ENCODE measurements at regions not wholly inside any gene's neighbourhood (a gene's known extent, or its start where the extent isn't known, plus 50 kb on each side); places are given as distances from the start of the nearest gene placed in this dataset.
"Not testable (repeated sequence)": the region's sequence is repeated elsewhere in the genome, so short reads cannot be mapped to it uniquely, and the experiment has no call there.

DNA sequence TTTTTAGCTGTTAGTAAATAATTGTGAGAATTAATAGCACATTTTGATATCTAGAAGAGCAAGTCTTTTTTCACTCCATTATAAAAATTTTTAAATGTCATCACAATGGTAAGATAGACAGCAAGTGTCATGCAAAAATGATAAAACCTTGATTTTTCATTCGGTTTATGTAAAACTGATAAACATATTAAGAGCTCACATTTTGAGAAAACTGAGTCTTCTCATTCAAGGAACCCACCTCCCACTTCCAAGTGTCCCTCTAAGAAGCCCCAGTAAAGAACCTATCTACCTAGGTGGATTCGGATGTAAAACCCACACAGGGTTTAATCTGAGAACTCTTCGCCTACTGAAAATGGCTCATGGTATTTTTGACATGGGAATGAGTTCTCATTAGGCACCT is 87.1 kb upstream of the CCDC180 start:
- Mint-ChIP-seq H3K4me3 (peak overlapping the region in 7 of 10 donors; percentile 22 to 97 (median 52)), H3K4me1 (peaks cover 5 to 11% (median 9%) of the 10 kb centered on the region in 4 donors), H3K27me3 (peaks cover 32 to 86% (median 42%) of the 10 kb centered on the region in 5 donors), H3K27ac (peak overlapping the region in 1 of 10 donors; percentile 29)
- POLR2A ChIA-PET, result interaction anchor here (2.5 kb wide), 1 partner anchor 17 kb away, joined by 11 read pairs; no protein-coding TSS in a partner anchor
- not testable (repeated sequence) for H3K36me3 Mint-ChIP-seq, ATAC-seq, H3K9me3 Mint-ChIP-seq, DNase-seq

DNA sequence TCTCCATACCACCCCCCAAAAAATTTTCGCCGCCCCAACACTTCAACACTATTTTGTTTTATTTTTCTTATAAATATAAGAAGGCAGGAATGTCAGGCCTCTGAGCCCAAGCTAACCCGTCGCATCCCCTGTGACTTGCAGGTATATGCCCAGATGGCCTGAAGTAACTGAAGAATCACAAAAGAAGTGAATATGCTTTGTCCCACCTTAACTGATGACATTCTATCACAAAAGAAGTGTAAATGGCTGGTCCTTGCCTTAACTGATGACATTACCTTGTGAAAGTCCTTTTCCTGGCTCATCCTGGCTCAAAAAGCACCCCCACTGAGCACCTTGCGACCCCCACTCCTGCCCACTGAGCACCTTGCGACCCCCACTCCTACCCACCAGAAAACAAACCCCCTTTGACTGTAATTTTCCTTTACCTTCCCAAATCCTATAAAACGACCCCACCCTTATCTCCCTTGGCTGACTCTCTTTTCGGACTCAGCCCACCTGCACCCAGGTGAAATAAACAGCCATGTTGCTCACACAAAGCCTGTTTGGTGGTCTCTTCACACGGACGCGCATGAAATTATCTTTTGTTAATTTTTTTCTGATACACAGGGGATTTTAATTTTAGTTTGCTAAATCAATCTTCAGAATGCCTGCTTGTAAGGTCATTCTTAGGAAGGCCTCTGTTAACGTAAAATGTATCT is 87.9 kb upstream of the CCDC180 start:
- H3K27ac Mint-ChIP-seq, result peak overlapping the region in 1 of 10 donors; percentile 43
- H3K9me3 Mint-ChIP-seq, H3K4me3 Mint-ChIP-seq, H3K36me3 Mint-ChIP-seq, DNase-seq, ATAC-seq: not testable (repeated sequence)
- peaks cover 5 to 11% (median 9%) of the 10 kb centered on the region in 4 donors for H3K4me1 Mint-ChIP-seq
- POLR2A ChIA-PET, result interaction anchor here (2.5 kb wide), 1 partner anchor 18 kb away, joined by 11 read pairs; no protein-coding TSS in a partner anchor
- peaks cover 32 to 94% (median 38%) of the 10 kb centered on the region in 5 donors for H3K27me3 Mint-ChIP-seq

DNA sequence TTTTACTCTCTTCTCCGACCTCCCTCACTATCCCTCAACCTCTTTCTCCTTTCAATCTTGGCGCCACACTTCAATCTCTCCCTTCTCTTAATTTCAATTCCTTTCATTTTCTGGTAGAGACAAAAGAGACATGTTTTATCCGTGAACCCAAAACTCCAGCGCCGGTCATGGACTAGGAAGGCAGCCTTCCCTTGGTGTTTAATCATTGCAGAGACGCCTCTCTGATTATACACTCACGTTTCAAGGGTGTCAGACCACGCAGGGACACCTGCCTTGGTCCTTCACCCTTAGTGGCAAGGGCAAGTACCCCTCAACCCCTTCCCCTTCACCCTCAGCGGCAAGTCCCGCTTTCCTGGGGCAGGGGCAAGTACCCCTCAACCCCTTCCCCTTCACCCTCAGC is 92.3 kb upstream of the CCDC180 start:
- DNase-seq, POLR2A ChIA-PET, ATAC-seq, H3K4me1 Mint-ChIP-seq, H3K9me3 Mint-ChIP-seq, H3K4me3 Mint-ChIP-seq, H3K27ac Mint-ChIP-seq, H3K36me3 Mint-ChIP-seq: not testable (repeated sequence)
- H3K27me3 Mint-ChIP-seq, result peaks cover 11 to 59% (median 12%) of the 10 kb centered on the region in 5 donors

DNA sequence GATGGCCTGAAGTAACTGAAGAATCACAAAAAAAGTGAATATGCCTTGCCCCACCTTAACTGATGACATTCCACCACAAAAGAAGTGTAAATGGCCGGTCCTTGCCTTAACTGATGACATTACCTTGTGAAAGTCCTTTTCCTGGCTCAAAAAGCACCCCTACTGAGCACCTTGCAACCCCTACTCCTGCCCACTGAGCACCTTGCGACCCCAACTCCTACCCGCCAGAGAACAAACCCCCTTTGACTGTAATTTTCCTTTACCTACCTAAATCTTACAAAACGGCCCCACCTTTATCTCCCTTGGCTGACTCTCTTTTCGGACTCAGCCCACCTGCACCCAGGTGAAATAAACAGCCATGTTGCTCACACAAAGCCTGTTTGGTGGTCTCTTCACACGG is 92.9 kb upstream of the CCDC180 start:
- POLR2A ChIA-PET, H3K9me3 Mint-ChIP-seq, ATAC-seq, H3K36me3 Mint-ChIP-seq, H3K4me3 Mint-ChIP-seq, DNase-seq, H3K4me1 Mint-ChIP-seq: not testable (repeated sequence)
- Mint-ChIP-seq H3K27me3 (peaks cover 6 to 53% (median 7%) of the 10 kb centered on the region in 5 donors), H3K27ac (peak overlapping the region in 1 of 10 donors; percentile 75)

DNA sequence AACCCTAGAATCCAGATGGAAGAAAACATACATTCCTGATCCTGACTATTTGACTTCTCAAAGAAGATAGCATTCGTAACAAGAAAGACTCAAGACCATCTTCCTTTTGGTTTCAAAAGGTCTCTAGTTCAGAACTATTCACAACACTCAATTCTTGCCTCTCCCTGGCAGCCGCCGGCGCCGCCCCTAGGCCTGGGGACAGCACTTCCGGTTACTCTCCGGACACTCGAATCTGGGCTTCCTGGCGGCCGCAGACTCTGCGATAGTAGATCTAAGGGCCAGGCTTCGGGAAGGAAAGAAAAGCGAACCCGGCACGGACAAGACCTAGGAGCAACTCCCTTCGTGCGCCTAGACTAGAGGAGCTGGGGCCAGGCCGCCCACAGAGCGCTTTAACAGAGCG is 107.8 kb upstream of the CCDC180 start:
- H3K27ac Mint-ChIP-seq, ATAC-seq: not testable (repeated sequence)

DNA sequence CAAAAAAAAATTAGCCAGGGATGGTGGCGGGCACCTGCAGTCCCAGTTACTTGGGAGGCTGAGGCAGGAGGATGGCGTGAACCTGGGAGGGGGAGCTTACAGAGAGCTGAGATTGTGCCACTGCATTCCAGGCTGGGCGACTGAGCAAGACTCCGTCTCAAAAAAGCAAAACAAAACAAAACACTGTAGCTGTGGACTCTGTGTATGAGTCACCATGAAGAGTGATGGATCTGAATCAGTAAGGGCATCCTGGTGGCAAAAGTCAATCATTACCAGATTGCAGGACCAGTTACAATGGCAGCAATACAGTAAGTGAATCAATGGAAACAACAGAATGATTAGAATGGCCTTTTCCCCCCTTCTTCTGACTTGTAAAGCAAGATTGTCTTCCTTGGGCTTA is 113.7 kb upstream of the CCDC180 start:
- H3K27me3 Mint-ChIP-seq, DNase-seq, H3K4me3 Mint-ChIP-seq, H3K27ac Mint-ChIP-seq, H3K4me1 Mint-ChIP-seq, H3K36me3 Mint-ChIP-seq, ATAC-seq, H3K9me3 Mint-ChIP-seq, POLR2A ChIA-PET: not testable (repeated sequence)

More for the DNA sequence above, 107.8 kb upstream of the CCDC180 start:
- H3K27me3 Mint-ChIP-seq, POLR2A ChIA-PET, H3K4me3 Mint-ChIP-seq, DNase-seq, H3K4me1 Mint-ChIP-seq: not testable (repeated sequence)
- peaks cover 3 to 23% (median 12%) of the 10 kb centered on the region in 3 donors for H3K36me3 Mint-ChIP-seq
- H3K9me3 Mint-ChIP-seq, result peaks cover 0 to 36% (median 8%) of the 10 kb centered on the region in 9 donors

DNA sequence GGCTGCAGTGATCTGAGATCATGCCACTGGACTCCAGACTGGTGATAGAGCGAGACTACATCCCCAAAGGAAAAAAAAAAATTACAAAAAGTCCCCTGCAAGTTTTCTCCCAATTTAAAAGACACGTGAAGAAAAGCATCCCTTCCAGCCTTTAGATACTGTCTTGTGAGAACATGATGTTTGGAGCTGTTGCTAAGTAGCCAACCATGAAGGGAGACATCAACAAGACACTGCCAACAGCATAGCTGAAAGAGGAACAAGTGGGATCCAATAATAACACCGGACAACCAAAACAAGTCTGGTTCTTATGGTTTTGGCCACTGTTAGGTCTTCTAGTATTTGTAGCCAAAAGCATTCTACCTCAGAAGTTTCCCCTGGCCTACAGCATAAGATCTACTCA is 118.9 kb upstream of the CCDC180 start:
- peaks cover 0 to 2% (median 0%) of the 10 kb centered on the region in 5 donors for H3K27me3 Mint-ChIP-seq
- H3K9me3 Mint-ChIP-seq, result no peaks in the 10 kb centered on the region
- H3K36me3 Mint-ChIP-seq, result peaks cover 4 to 7% (median 6%) of the 10 kb centered on the region in 3 donors
- H3K4me3 Mint-ChIP-seq, result no peak overlapping the region
- H3K4me1 Mint-ChIP-seq, result no peaks in the 10 kb centered on the region
- POLR2A ChIA-PET, result no interaction called here
- DNase-seq (no peak), ATAC-seq (no peak)
- H3K27ac Mint-ChIP-seq, result no peak overlapping the region

DNA sequence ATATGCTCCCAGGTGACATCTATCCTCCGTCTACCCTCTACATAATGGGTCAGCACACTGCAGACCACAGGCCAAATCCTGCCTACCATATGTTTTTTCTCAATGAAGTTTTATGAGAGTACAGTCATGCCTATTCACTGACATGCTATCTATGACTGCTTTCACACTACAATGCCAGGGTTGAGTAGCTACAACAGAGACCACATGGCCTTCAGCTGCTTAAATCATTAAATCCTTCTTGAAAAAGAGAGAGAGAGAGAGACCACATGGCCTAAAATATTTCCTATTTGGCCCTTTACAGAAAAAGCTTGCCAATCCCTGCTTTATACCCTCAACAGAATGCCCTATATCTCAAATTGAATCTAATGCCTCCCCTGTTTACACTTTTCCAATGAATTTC is 119.8 kb upstream of the CCDC180 start:
- H3K27me3 Mint-ChIP-seq, H3K4me1 Mint-ChIP-seq, H3K4me3 Mint-ChIP-seq, DNase-seq, H3K27ac Mint-ChIP-seq, H3K36me3 Mint-ChIP-seq, H3K9me3 Mint-ChIP-seq, ATAC-seq: not testable (repeated sequence)
- POLR2A ChIA-PET, result interaction anchor here (0.6 kb wide), 1 partner anchor 28 kb away, joined by 3 read pairs; no protein-coding TSS in a partner anchor

DNA sequence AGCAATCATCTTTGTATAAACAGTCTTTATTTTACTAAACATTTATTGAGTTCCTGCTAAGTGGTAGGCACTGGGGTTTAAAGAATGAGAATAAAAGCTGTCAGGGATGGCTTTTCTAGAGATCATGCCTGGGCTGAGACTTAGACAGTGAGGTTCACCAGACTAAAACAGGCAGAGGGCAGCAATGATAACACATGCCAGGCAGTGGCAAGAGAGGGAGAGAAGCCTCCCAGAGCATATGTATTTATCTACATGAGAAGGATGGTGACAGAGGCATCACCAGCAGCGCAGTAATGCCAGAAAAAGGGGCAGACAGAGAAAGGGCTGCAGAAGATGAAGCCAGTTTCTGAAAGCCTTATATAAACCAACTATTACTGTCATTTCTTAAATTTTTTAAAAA is 121.0 kb upstream of the CCDC180 start:
- H3K36me3 Mint-ChIP-seq, result peaks cover 0 to 11% (median 10%) of the 10 kb centered on the region in 3 donors
- H3K4me3 Mint-ChIP-seq, result no peak overlapping the region
- DNase-seq, result no peak
- H3K27ac Mint-ChIP-seq, result no peak overlapping the region
- H3K9me3 Mint-ChIP-seq, result no peaks in the 10 kb centered on the region
- peaks cover 0 to 2% (median 0%) of the 10 kb centered on the region in 5 donors for H3K27me3 Mint-ChIP-seq
- H3K4me1 Mint-ChIP-seq, result no peaks in the 10 kb centered on the region
- POLR2A ChIA-PET, result no interaction called here
- no peak for ATAC-seq

DNA sequence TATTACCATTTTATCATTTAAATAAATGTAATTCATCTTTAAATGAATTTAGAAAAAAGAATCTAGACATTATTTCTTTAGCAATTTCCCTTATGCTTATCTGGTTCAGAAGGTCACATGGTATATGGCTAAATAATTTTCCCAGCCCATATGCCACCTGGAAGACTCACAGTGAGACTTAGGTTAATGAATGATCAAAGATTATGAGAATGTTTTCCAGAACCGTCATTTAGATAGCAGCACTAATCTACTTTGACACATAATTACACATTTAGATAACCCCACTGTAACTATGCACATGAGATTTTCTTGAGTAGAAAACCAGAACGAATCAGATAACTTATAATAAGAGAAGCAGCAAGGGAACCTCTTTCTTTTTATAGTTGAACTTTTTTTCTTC is 124.9 kb upstream of the CCDC180 start:
- peaks cover 0 to 15% (median 10%) of the 10 kb centered on the region in 3 donors for H3K36me3 Mint-ChIP-seq
- DNase-seq, H3K9me3 Mint-ChIP-seq, H3K4me1 Mint-ChIP-seq, ATAC-seq, H3K27ac Mint-ChIP-seq, H3K27me3 Mint-ChIP-seq, H3K4me3 Mint-ChIP-seq, POLR2A ChIA-PET: not testable (repeated sequence)

DNA sequence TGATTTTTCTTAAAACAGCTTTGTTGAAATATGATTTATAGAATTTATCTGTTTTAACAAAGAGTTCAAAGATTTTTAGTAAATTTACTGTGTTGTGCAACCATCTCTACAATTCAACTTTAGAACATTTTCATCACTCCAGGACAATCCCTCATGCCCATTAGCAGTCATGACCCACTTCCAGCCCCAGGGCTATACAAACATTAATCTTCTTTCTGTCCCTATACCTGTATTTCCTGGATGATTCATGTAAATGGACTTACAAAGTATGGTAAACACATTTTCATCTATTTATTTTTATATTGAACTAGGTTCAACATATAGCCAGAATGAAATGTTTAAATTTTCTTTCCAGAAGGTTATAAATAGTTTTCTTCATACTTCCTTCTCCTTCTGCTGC is 127.8 kb upstream of the CCDC180 start:
- no peaks in the 10 kb centered on the region for H3K4me1 Mint-ChIP-seq
- peaks cover 0 to 4% (median under 1%) of the 10 kb centered on the region in 9 donors for H3K9me3 Mint-ChIP-seq
- H3K27me3 Mint-ChIP-seq, result no peaks in the 10 kb centered on the region
- no peak overlapping the region for H3K4me3 Mint-ChIP-seq
- POLR2A ChIA-PET, result no interaction called here
- no peak overlapping the region for H3K27ac Mint-ChIP-seq
- no peak for ATAC-seq
- peaks cover 0 to 14% (median 8%) of the 10 kb centered on the region in 3 donors for H3K36me3 Mint-ChIP-seq
- DNase-seq, result no peak

DNA sequence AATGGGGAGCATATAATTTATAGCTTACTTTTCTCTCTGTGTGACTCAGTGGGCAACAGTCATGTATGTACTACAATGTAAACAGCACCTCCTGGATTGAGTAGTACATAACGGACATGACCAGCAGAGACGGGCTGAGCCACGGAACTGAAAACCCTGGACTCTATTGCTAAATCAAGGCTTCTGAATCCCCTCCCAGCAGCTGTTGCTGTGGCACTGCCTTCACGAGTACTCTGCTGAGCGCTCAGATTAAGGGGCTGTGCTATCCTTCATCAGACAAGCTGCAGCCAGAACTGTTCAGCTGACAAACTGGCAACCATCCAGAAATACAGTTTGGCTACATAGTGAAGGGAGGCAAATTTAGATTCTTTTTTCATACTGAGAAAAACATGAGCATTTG is 131.3 kb upstream of the CCDC180 start:
- no peak overlapping the region for H3K4me3 Mint-ChIP-seq
- H3K4me1 Mint-ChIP-seq, result no peaks in the 10 kb centered on the region
- no peak for DNase-seq
- peaks cover 2 to 17% (median 10%) of the 10 kb centered on the region in 9 donors for H3K9me3 Mint-ChIP-seq
- H3K27me3 Mint-ChIP-seq, result peaks cover 0 to 7% (median 0%) of the 10 kb centered on the region in 5 donors
- peaks cover 6 to 9% (median 7%) of the 10 kb centered on the region in 3 donors for H3K36me3 Mint-ChIP-seq
- no peak for ATAC-seq
- POLR2A ChIA-PET, result no interaction called here
- no peak overlapping the region for H3K27ac Mint-ChIP-seq

DNA sequence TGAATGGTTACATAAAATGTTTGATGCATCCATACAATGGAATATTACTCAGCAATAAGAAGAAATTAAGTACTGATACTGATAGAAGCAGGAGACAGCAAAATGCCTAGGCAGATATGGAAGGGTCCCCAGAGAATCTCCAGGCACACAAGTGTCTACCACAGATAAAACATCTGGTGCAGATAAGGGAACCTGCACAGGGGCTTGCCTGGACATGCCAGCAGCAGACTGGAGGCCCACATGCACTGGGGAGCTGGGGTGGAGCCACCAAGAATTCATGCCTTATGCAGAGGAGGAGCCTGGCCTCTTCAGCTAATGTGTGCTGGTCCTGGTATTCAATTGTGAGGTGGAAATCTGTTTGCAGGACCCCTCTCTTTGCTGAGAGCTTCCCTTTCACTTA is 129.2 kb upstream of the CTSV start:
- H3K27me3 Mint-ChIP-seq, H3K36me3 Mint-ChIP-seq, H3K9me3 Mint-ChIP-seq, ATAC-seq, H3K4me3 Mint-ChIP-seq, DNase-seq, H3K27ac Mint-ChIP-seq, H3K4me1 Mint-ChIP-seq, POLR2A ChIA-PET: not testable (repeated sequence)

Data from naive thymus-derived CD8-positive, alpha-beta T cell (primary cell).